ENCODE measurements at regions not wholly inside any gene's neighbourhood (a gene's known extent, or its start where the extent isn't known, plus 50 kb on each side); places are given as distances from the start of the nearest gene placed in this dataset.
"Not testable (repeated sequence)": the region's sequence is repeated elsewhere in the genome, so short reads cannot be mapped to it uniquely, and the experiment has no call there.

GRCh38 chr15:54841701-54842305 lies 354.9 kb downstream of the RSL24D1 start:
- DNase-seq (ENCODE audit: low read depth in 2 of 2), result no peak

GRCh38 chr15:54840621-54841398 lies 355.9 kb downstream of the RSL24D1 start:
- no peak for DNase-seq (ENCODE audit: low read depth in 2 of 2)

- no peak for DNase-seq (ENCODE audit: low read depth in 2 of 2)
These were observed 357.4 kb downstream of the RSL24D1 start for GRCh38 chr15:54839379-54839778.

GRCh38 chr15:54836052-54836795 lies 360.5 kb downstream of the RSL24D1 start:
- no peak for DNase-seq (ENCODE audit: low read depth in 2 of 2)

- DNase-seq (ENCODE audit: low read depth in 2 of 2), result no peak
These were observed 366.9 kb downstream of the RSL24D1 start for GRCh38 chr15:54829821-54830220.

- DNase-seq (ENCODE audit: low read depth in 2 of 2), result no peak
These were observed 375.9 kb downstream of the RSL24D1 start for GRCh38 chr15:54820811-54821210.

- DNase-seq (ENCODE audit: low read depth in 2 of 2), result no peak
These were observed 376.6 kb downstream of the RSL24D1 start for GRCh38 chr15:54820098-54820497.

GRCh38 chr15:54816401-54816800 lies 380.3 kb downstream of the RSL24D1 start:
- DNase-seq (ENCODE audit: low read depth in 2 of 2), result no peak

GRCh38 chr15:54815556-54815955 lies 381.2 kb downstream of the RSL24D1 start:
- no peak for DNase-seq (ENCODE audit: low read depth in 2 of 2)

GRCh38 chr15:54812383-54812782 lies 384.4 kb downstream of the RSL24D1 start:
- DNase-seq (ENCODE audit: low read depth in 2 of 2), result no peak

- DNase-seq (ENCODE audit: low read depth in 2 of 2), result no peak
These were observed 386.2 kb downstream of the RSL24D1 start for GRCh38 chr15:54810496-54810895.

- no peak for DNase-seq (ENCODE audit: low read depth in 2 of 2)
These were observed 386.7 kb downstream of the RSL24D1 start for GRCh38 chr15:54810031-54810430.

GRCh38 chr15:54808321-54808720 lies 388.4 kb downstream of the RSL24D1 start:
- DNase-seq (ENCODE audit: low read depth in 2 of 2), result no peak

- DNase-seq (ENCODE audit: low read depth in 2 of 2), result no peak
These were observed 392.8 kb downstream of the RSL24D1 start for GRCh38 chr15:54803987-54804386.

- DNase-seq (ENCODE audit: low read depth in 2 of 2), result no peak
These were observed 393.5 kb downstream of the RSL24D1 start for GRCh38 chr15:54803134-54803808.

GRCh38 chr15:54792526-54792925 lies 404.2 kb downstream of the RSL24D1 start:
- DNase-seq (ENCODE audit: low read depth in 2 of 2), result no peak

- no peak for DNase-seq (ENCODE audit: low read depth in 2 of 2)
These were observed 406.0 kb downstream of the RSL24D1 start for GRCh38 chr15:54790693-54791092.

- DNase-seq (ENCODE audit: low read depth in 2 of 2), result no peak
These were observed 407.4 kb downstream of the RSL24D1 start for GRCh38 chr15:54789376-54789775.

GRCh38 chr15:54781220-54781619 lies 415.5 kb downstream of the RSL24D1 start:
- DNase-seq (ENCODE audit: low read depth in 2 of 2), result not testable (repeated sequence)

- no peak for DNase-seq (ENCODE audit: low read depth in 2 of 2)
These were observed 417.5 kb downstream of the RSL24D1 start for GRCh38 chr15:54779271-54779670.

- no peak for DNase-seq (ENCODE audit: low read depth in 2 of 2)
These were observed 420.3 kb downstream of the RSL24D1 start for GRCh38 chr15:54776410-54776809.

- DNase-seq (ENCODE audit: low read depth in 2 of 2), result no peak
These were observed 424.1 kb downstream of the RSL24D1 start for GRCh38 chr15:54772663-54773062.

All from stimulated activated CD4-positive, alpha-beta T cell treated with anti-CD3 and anti-CD28 coated beads, Interleukin-4, amount 100 ng/mL, for 48 hours (primary cell).